ENCODE measurements at regions not wholly inside any gene's neighbourhood (a gene's known extent, or its start where the extent isn't known, plus 50 kb on each side); places are given as distances from the start of the nearest gene placed in this dataset.

DNA sequence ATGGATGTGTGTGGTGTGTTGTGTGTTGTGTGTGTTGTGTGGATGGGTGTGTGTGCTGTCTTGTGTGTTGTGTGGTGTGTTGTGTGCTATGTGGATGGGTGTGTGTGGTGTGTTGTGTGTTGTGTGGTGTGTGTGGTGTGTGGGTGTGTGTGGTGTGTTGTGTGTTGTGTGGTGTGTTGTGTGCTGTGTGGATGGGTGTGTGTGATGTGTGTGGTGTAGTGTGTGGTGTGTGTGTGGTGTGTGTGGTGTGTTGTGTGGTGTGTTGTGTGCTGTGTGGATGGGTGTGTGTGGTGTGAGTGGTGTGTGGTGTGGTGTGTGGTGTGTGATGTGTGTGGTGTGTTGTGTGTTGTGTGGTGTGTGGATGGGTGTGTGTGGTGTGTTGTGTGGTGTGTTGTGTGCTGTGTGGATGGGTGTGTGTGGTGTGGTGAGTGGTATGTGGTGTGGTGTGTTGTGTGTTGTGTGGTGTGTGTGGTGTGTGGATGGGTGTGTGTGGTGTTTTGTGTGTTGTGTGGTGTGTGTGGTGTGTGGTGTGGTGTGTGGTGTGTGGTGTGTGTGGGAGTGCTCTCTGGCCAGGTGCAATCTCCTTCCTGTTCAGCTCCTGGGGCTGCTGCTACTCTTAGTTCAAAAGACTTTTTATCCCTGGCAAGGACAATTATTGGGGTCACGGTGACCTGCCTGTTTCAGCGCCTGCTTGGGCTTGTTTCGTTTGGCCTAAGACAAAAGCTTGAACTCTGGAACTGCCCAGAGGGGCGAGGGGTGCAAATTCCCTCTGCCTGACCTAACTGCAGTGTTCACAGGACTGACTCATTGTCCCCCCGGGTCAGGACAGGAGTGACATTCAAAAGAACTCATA lies 101.1 kb downstream of the UBIAD1 start (continued):
- TF ChIP-seq, protein P1, sequence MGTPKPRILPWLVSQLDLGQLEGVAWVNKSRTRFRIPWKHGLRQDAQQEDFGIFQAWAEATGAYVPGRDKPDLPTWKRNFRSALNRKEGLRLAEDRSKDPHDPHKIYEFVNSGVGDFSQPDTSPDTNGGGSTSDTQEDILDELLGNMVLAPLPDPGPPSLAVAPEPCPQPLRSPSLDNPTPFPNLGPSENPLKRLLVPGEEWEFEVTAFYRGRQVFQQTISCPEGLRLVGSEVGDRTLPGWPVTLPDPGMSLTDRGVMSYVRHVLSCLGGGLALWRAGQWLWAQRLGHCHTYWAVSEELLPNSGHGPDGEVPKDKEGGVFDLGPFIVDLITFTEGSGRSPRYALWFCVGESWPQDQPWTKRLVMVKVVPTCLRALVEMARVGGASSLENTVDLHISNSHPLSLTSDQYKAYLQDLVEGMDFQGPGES (IDR thresholded peaks at IDR 0.05; ENCODE audit: low read depth, low read length), result no peak
- TF ChIP-seq GABPA (IDR thresholded peaks at IDR 0.05; ENCODE audit: low read depth), result no peak
- TF ChIP-seq MEF2A (IDR thresholded peaks at IDR 0.05; ENCODE audit: borderline replicate concordance, low read depth), result no peak

DNA sequence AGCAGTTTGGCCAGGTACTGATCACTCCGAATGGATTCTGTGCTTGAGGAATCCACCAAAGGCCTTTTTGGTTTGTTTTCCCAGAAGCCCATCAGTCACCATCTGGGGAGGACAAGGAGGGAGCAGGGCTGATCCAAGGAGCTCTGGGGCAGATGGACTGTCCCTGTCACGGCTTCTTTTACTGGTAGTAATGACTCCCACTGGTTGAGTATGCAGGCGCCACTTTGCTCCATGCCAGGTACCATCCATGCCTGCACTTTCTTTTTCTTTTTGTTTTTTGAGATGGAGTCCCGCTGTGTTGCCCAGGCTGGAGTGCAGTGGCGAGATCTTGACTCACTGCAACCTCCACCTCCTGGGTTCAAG lies 101.7 kb downstream of the UBIAD1 start:
- ChIA-PET CTCF (no interaction called here), POLR2A (no interaction called here)
- TF ChIP-seq FOXJ3 (CRISPR knock-in tag; IDR thresholded peaks at IDR 0.05) (no peak), GABPA (IDR thresholded peaks at IDR 0.05; ENCODE audit: low read depth) (no peak), TCF12 (IDR thresholded peaks at IDR 0.05) (no peak), RFX5 (IDR thresholded peaks at IDR 0.05; ENCODE audit: low read length) (no peak), ELF1 (IDR thresholded peaks at IDR 0.05) (no peak), NRF1 (IDR thresholded peaks at IDR 0.05; ENCODE audit: low read depth, low read length) (no peak), SIN3A (IDR thresholded peaks at IDR 0.05; ENCODE audit: borderline replicate concordance, low read depth, low read length) (no peak)
- TF ChIP-seq, protein P2, sequence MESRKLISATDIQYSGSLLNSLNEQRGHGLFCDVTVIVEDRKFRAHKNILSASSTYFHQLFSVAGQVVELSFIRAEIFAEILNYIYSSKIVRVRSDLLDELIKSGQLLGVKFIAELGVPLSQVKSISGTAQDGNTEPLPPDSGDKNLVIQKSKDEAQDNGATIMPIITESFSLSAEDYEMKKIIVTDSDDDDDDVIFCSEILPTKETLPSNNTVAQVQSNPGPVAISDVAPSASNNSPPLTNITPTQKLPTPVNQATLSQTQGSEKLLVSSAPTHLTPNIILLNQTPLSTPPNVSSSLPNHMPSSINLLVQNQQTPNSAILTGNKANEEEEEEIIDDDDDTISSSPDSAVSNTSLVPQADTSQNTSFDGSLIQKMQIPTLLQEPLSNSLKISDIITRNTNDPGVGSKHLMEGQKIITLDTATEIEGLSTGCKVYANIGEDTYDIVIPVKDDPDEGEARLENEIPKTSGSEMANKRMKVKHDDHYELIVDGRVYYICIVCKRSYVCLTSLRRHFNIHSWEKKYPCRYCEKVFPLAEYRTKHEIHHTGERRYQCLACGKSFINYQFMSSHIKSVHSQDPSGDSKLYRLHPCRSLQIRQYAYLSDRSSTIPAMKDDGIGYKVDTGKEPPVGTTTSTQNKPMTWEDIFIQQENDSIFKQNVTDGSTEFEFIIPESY (IDR thresholded peaks at IDR 0.05; ENCODE audit: borderline replicate concordance, low read depth), result no peak
- TF ChIP-seq, protein P3, sequence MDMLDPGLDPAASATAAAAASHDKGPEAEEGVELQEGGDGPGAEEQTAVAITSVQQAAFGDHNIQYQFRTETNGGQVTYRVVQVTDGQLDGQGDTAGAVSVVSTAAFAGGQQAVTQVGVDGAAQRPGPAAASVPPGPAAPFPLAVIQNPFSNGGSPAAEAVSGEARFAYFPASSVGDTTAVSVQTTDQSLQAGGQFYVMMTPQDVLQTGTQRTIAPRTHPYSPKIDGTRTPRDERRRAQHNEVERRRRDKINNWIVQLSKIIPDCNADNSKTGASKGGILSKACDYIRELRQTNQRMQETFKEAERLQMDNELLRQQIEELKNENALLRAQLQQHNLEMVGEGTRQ (IDR thresholded peaks at IDR 0.05; ENCODE audit: borderline replicate concordance, low read depth, low read length), result no peak
- TF ChIP-seq, protein P4, sequence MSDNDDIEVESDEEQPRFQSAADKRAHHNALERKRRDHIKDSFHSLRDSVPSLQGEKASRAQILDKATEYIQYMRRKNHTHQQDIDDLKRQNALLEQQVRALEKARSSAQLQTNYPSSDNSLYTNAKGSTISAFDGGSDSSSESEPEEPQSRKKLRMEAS (IDR thresholded peaks at IDR 0.05; ENCODE audit: low read depth), result no peak

More for the DNA sequence above, 101.7 kb downstream of the UBIAD1 start:
- no peaks in the 10 kb centered on the region for H3K9me2 ChIP-seq
- H2AFZ ChIP-seq (ENCODE audit: low read depth), result no peak overlapping the region
- no peaks in the 10 kb centered on the region for H3F3A ChIP-seq (replicated peaks; ENCODE audit: insufficient read depth)
- H3K27me3 ChIP-seq (ENCODE audit: insufficient read depth), result no peaks in the 10 kb centered on the region
- no peak overlapping the region for H3K4me2 ChIP-seq
- H3K4me3 ChIP-seq (ENCODE audit: low read depth in 2 of 2, low read length in 1 of 2), result no peak overlapping the region
- no peaks in the 10 kb centered on the region for H3K79me2 ChIP-seq (ENCODE audit: insufficient read depth)
- H3K9me3 ChIP-seq, result no peaks in the 10 kb centered on the region
- H3K4me1 ChIP-seq (ENCODE audit: control insufficient read depth in 1 of 2, insufficient read depth in 2 of 2, low read depth in 1 of 2, low read length in 1 of 2), result peaks cover 0 to 7% of the 10 kb centered on the region in 2 experiments; a peak in 1 of 4 replicates
- no peaks in the 10 kb centered on the region for H3K36me3 ChIP-seq (replicated peaks in 1 of 2; ENCODE audit: control insufficient read depth in 1 of 2, insufficient read depth in 2 of 2, low read length in 1 of 2)
- no peaks in the 10 kb centered on the region for H4K20me1 ChIP-seq (ENCODE audit: insufficient read depth)
- no peak for DNase-seq
- no peak overlapping the region for H3K9ac ChIP-seq
- WGBS (ENCODE audit: low lambda C conversion rate), result 76% methylated on average over 4 of the region's 5 CpGs
- no peak overlapping the region for H3K27ac ChIP-seq (ENCODE audit: low read depth in 2 of 2, low read length in 1 of 2)
